CD14-positive monocyte (primary cell): ENCODE measurements at regions not wholly inside any gene's neighbourhood (a gene's known extent, or its start where the extent isn't known, plus 50 kb on each side); places are given as distances from the start of the nearest gene placed in this dataset.

ENCODE experiments used
- DNase-seq, 3 donors: peaks; one replicate each; pipeline ENCODE4 v3.0.0-alpha.2; 2011 to 2022
- H2AFZ ChIP-seq: 2 replicates; pipeline ENCODE4 v1.6.0; 2012; ENCODE audit warnings: mild to moderate bottlenecking, low read depth, low read length, inconsistent platforms; ENCODE audit not compliant: insufficient read depth, poor library complexity, severe bottlenecking
- H3K27ac ChIP-seq, 2 donors: 1 replicate in 1 of 2; 2 replicates in 1 of 2; pipeline ENCODE4 v1.5.1; 2012 to 2013; ENCODE audit warnings: low read length in 2 of 2, control low read depth in 1 of 2, inconsistent platforms in 1 of 2, low read depth in 1 of 2, mild to moderate bottlenecking in 1 of 2
- H3K27me3 ChIP-seq, 2 donors: one replicate each; pipeline versions ENCODE4 v1.6.0 to v1.6.1; 2011 to 2013; ENCODE audit warnings: low read length in 2 of 2; ENCODE audit not compliant: control insufficient read depth in 2 of 2, insufficient read depth in 2 of 2
- H3K36me3 ChIP-seq, 2 donors: replicated peaks in 1 of 2; 1 replicate in 1 of 2; 2 replicates in 1 of 2; pipeline versions ENCODE4 v1.5.1 to v1.6.1; 2012 to 2013; ENCODE audit warnings: low read length in 2 of 2, control low read depth in 1 of 2, inconsistent platforms in 1 of 2, mild to moderate bottlenecking in 1 of 2; ENCODE audit not compliant: insufficient read depth in 2 of 2, control insufficient read depth in 1 of 2
- H3K4me1 ChIP-seq, 2 donors: 1 replicate in 1 of 2; 2 replicates in 1 of 2; pipeline versions ENCODE4 v1.5.1 to v1.6.1; 2012 to 2013; ENCODE audit warnings: low read length in 2 of 2, control low read depth in 1 of 2, inconsistent platforms in 1 of 2, mild to moderate bottlenecking in 1 of 2, moderate library complexity in 1 of 2; ENCODE audit not compliant: insufficient read depth in 2 of 2, control insufficient read depth in 1 of 2
- H3K4me2 ChIP-seq: replicated peaks from 2 replicates; pipeline ENCODE3; 2012; ENCODE audit warnings: low read length, moderate library complexity, mild to moderate bottlenecking; ENCODE audit not compliant: poor library complexity, severe bottlenecking; ENCODE audit errors: extremely low read depth
- H3K4me3 ChIP-seq, 3 experiments: fragments of 200-600 bp in 1 of 3; sonication (generic) in 1 of 3; replicated peaks in 1 of 3; 1 replicate in 2 of 3; 2 replicates in 1 of 3; pipeline ENCODE4 v1.5.1; 2011 to 2013; ENCODE audit warnings: low read length in 3 of 3, mild to moderate bottlenecking in 3 of 3, control low read depth in 2 of 3, low read depth in 2 of 3, inconsistent platforms in 1 of 3, moderate library complexity in 1 of 3
- H3K79me2 ChIP-seq: 2 replicates; pipeline ENCODE4 v1.6.0; 2012; ENCODE audit warnings: mild to moderate bottlenecking, control low read depth, inconsistent platforms, low read length, moderate library complexity; ENCODE audit not compliant: insufficient read depth
- H3K9ac ChIP-seq: 2 replicates; pipeline ENCODE4 v1.6.0; 2017; ENCODE audit warnings: low read length, mild to moderate bottlenecking; ENCODE audit not compliant: insufficient read depth, poor library complexity, severe bottlenecking
- H3K9me3 ChIP-seq, 2 donors: replicated peaks in 1 of 2; 1 replicate in 1 of 2; 2 replicates in 1 of 2; pipeline versions ENCODE4 v1.5.1 to v1.6.1; 2012 to 2013; ENCODE audit warnings: low read length in 2 of 2, control low read depth in 1 of 2; ENCODE audit not compliant: control insufficient read depth in 1 of 2, insufficient read depth in 1 of 2
- H4K20me1 ChIP-seq: 2 replicates; pipeline ENCODE4 v1.6.0; 2012; ENCODE audit warnings: mild to moderate bottlenecking, low read length, control low read depth, moderate library complexity; ENCODE audit not compliant: insufficient read depth
- H3K27ac Mint-ChIP-seq, 7 donors: one replicate each; pipeline ENCODE4 v1.8.0; 2020; ENCODE audit warnings: mild to moderate bottlenecking in 7 of 7, mixed read lengths in 7 of 7, moderate library complexity in 6 of 7, inconsistent platforms in 2 of 7
- H3K27me3 Mint-ChIP-seq, 3 donors: one replicate each; pipeline ENCODE4 v1.8.0; 2021 to 2022; ENCODE audit warnings: low read depth in 3 of 3, mild to moderate bottlenecking in 3 of 3, mixed read lengths in 3 of 3, moderate library complexity in 3 of 3, inconsistent platforms in 1 of 3
- H3K36me3 Mint-ChIP-seq, 2 donors: one replicate each; pipeline ENCODE4 v1.8.0; 2020; ENCODE audit warnings: mixed read lengths in 2 of 2, inconsistent platforms in 1 of 2, mild to moderate bottlenecking in 1 of 2
- H3K4me1 Mint-ChIP-seq: one replicate; pipeline ENCODE4 v1.8.0; 2020; ENCODE audit warnings: mild to moderate bottlenecking, mixed read lengths
- H3K4me3 Mint-ChIP-seq, 2 donors: one replicate each; pipeline ENCODE4 v1.8.0; 2020; ENCODE audit warnings: mild to moderate bottlenecking in 2 of 2, mixed read lengths in 2 of 2, moderate library complexity in 1 of 2
- H3K9me3 Mint-ChIP-seq, 7 donors: one replicate each; pipeline ENCODE4 v1.8.0; 2020 to 2022; ENCODE audit warnings: mixed read lengths in 7 of 7, mild to moderate bottlenecking in 6 of 7, moderate library complexity in 6 of 7, inconsistent platforms in 2 of 7
- CTCF ChIP-seq: fragments of 200-600 bp; IDR thresholded peaks from one replicate; pipeline ENCODE4 v1.8.0; 2022; ENCODE audit warnings: antibody characterized with exemption, mild to moderate bottlenecking
- WGBS: methylation state at CpG from one replicate; pipeline ENCODE4 v1.1.5; 2013; ENCODE audit warnings: missing lambda C conversion rate; ENCODE audit not compliant: insufficient coverage; 5-methylcytosine and 5-hydroxymethylcytosine counted together
- intact Hi-C, 2 donors: fragments of 100-400 bp; cut with micrococcal nuclease; formaldehyde crosslinking; loops; one replicate each; pipeline versions ENCODE4 v1.15.0 to v1.15.1; 2023

- H3K9ac ChIP-seq: no peak overlapping the region
- no CpG with 5 or more reads among the region's 2 CpGs for WGBS
- no peaks in the 10 kb centered on the region for H4K20me1 ChIP-seq
- no peak for TF ChIP-seq CTCF
- H2AFZ ChIP-seq: no peak overlapping the region
- H3K27ac ChIP-seq: no peak overlapping the region
- DNase-seq: no peak
- Mint-ChIP-seq H3K36me3 (no peaks in the 10 kb centered on the region), H3K4me1 (no peaks in the 10 kb centered on the region), H3K27me3 (peaks cover 0 to 7% (median 0%) of the 10 kb centered on the region in 3 donors), H3K4me3 (no peak overlapping the region), H3K9me3 (peaks cover 0 to 3% (median 0%) of the 10 kb centered on the region in 7 donors), H3K27ac (no peak overlapping the region)
- no peaks in the 10 kb centered on the region for H3K27me3 ChIP-seq
- H3K4me2 ChIP-seq: no peak overlapping the region
- no peaks in the 10 kb centered on the region for H3K36me3 ChIP-seq
- no peaks in the 10 kb centered on the region for H3K4me1 ChIP-seq
- H3K4me3 ChIP-seq: no peak overlapping the region
- H3K79me2 ChIP-seq: no peaks in the 10 kb centered on the region
- no peaks in the 10 kb centered on the region for H3K9me3 ChIP-seq
- intact Hi-C loops: no loop called here
Measured at GRCh38 chr6:48474136-48474535, 363.1 kb upstream of the PTCHD4 start.

DNA sequence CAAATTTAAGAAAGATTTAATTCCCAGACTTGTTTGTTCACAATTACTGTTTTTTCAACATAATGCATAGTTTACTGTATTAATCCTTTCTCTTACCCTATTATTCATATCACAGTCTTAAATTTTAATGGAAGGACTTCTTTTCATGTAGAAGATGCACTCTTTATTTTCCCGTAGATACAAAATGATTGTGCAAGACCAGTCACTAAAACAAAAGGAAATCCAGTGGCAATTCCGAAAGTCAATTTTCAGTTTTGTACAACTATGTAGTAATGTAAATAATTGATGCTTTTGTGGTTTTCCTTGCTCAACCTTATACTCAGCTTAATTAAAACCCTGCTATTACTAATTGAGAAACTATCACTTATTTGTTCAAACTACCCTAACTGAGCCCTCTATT, 361.5 kb upstream of the PTCHD4 start:
- Histone ChIP-seq H3K36me3 (no peaks in the 10 kb centered on the region), H4K20me1 (no peaks in the 10 kb centered on the region), H3K4me2 (no peak overlapping the region), H3K9ac (no peak overlapping the region), H2AFZ (no peak overlapping the region), H3K27me3 (no peaks in the 10 kb centered on the region), H3K9me3 (no peaks in the 10 kb centered on the region), H3K27ac (no peak overlapping the region), H3K4me1 (no peaks in the 10 kb centered on the region), H3K4me3 (no peak overlapping the region), H3K79me2 (no peaks in the 10 kb centered on the region)
- Mint-ChIP-seq H3K4me3 (no peak overlapping the region), H3K9me3 (peaks cover 0 to 3% (median 2%) of the 10 kb centered on the region in 7 donors), H3K27me3 (peaks cover 0 to 7% (median 0%) of the 10 kb centered on the region in 3 donors), H3K4me1 (no peaks in the 10 kb centered on the region), H3K36me3 (no peaks in the 10 kb centered on the region), H3K27ac (no peak overlapping the region)
- intact Hi-C loops: no loop called here
- DNase-seq: no peak
- TF ChIP-seq CTCF: no peak
- no CpG with 5 or more reads among the region's 2 CpGs for WGBS
